C4-2B (cell line): ENCODE measurements at regions not wholly inside any gene's neighbourhood (a gene's known extent, or its start where the extent isn't known, plus 50 kb on each side); places are given as distances from the start of the nearest gene placed in this dataset.

ENCODE experiments used
- CTCF ChIP-seq: fragments of 450-650 bp; conservative IDR thresholded peaks from 2 replicates; pipeline ENCODE4 v1.5.1; 2017; ENCODE audit warnings: mild to moderate bottlenecking
- ZFX ChIP-seq: fragments of 450-650 bp; IDR thresholded peaks from 2 replicates; pipeline ENCODE4 v1.6.1; 2017

GRCh38 chr7:3245077-3245476 is 56.0 kb upstream of the SDK1 start:
- no peak for TF ChIP-seq CTCF
- no peak for TF ChIP-seq ZFX
